B cell (primary cell): ENCODE measurements at regions not wholly inside any gene's neighbourhood (a gene's known extent, or its start where the extent isn't known, plus 50 kb on each side); places are given as distances from the start of the nearest gene placed in this dataset.

Experiments used
- ATAC-seq: fragments of 200-7000 bp; cut with Tn5 transposase; one replicate; pipeline ENCODE4 v1.10.0; 2021; ENCODE audit warnings: low read depth, mild to moderate bottlenecking, moderate number of reproducible peaks, moderate library complexity
- CTCF ChIA-PET: fragments of 350-600 bp; sonication (Branson Sonifier 250); formaldehyde crosslinking; loops from one replicate; lab custom pipeline; 2021; ENCODE audit warnings: antibody characterized with exemption, inconsistent platforms; lab: Charles Lee
- POLR2A ChIA-PET: fragments of 350-600 bp; sonication (Branson Sonifier 250); formaldehyde crosslinking; loops from one replicate; lab custom pipeline; 2021; ENCODE audit warnings: antibody characterized with exemption; lab: Charles Lee
- DNase-seq: peaks from one replicate; pipeline ENCODE4 v3.0.0; 2013
- H2AFZ ChIP-seq: 2 replicates; pipeline ENCODE4 v1.6.1; 2012; ENCODE audit warnings: mild to moderate bottlenecking, low read depth, low read length; ENCODE audit not compliant: insufficient read depth, poor library complexity, severe bottlenecking
- H3K27ac ChIP-seq, 2 donors: 1 replicate in 1 of 2; 2 replicates in 1 of 2; pipeline ENCODE4 v1.5.1; 2012 to 2013; ENCODE audit warnings: low read length in 2 of 2, mild to moderate bottlenecking in 2 of 2, moderate library complexity in 1 of 2
- H3K27me3 ChIP-seq, 4 experiments: fragments of 200-600 bp in 1 of 4; sonication (generic) in 1 of 4; replicated peaks in 1 of 4; 1 replicate in 2 of 4; 2 replicates in 2 of 4; pipeline versions ENCODE4 v1.6.1 to v1.7.0; 2013 to 2016; ENCODE audit warnings: low read length in 3 of 4, mild to moderate bottlenecking in 2 of 4, mixed read lengths in 1 of 4, moderate library complexity in 1 of 4; ENCODE audit not compliant: insufficient read depth in 4 of 4, control insufficient read depth in 3 of 4; ENCODE audit errors: control extremely low read depth in 1 of 4
- H3K36me3 ChIP-seq, 2 experiments: replicated peaks in 1 of 2; 1 replicate in 1 of 2; 2 replicates in 1 of 2; pipeline versions ENCODE4 v1.6.1 to v1.7.1; 2013; ENCODE audit warnings: low read length in 1 of 2; ENCODE audit not compliant: insufficient read depth in 2 of 2, control insufficient read depth in 1 of 2; ENCODE audit errors: control extremely low read depth in 1 of 2, extremely low read depth in 1 of 2
- H3K4me1 ChIP-seq, 2 donors: fragments of 200-600 bp in 1 of 2; sonication (generic) in 1 of 2; 1 replicate in 1 of 2; 2 replicates in 1 of 2; pipeline versions ENCODE4 v1.5.1 to v1.6.1; 2013 to 2017; ENCODE audit warnings: low read length in 2 of 2; ENCODE audit not compliant: control insufficient read depth in 2 of 2, insufficient read depth in 2 of 2
- H3K4me2 ChIP-seq: replicated peaks from 2 replicates; pipeline ENCODE3; 2012; ENCODE audit warnings: mild to moderate bottlenecking, low read depth, low read length; ENCODE audit not compliant: poor library complexity, severe bottlenecking
- H3K4me3 ChIP-seq, 5 experiments: fragments of 200-600 bp in 1 of 5; sonication (generic) in 1 of 5; 1 replicate in 3 of 5; 2 replicates in 2 of 5; pipeline versions ENCODE4 v1.5.1 to v1.7.0; 2011 to 2016; ENCODE audit warnings: low read length in 4 of 5, mild to moderate bottlenecking in 4 of 5, low read depth in 2 of 5, control low read depth in 1 of 5, moderate library complexity in 1 of 5; ENCODE audit not compliant: insufficient read depth in 1 of 5; ENCODE audit errors: control extremely low read depth in 1 of 5, extremely low read depth in 1 of 5
- H3K79me2 ChIP-seq: fragments of 200-600 bp; sonication (generic); one replicate; pipeline ENCODE4 v1.6.0; 2016; ENCODE audit warnings: low read length; ENCODE audit not compliant: control insufficient read depth, insufficient read depth
- H3K9ac ChIP-seq: fragments of 200-600 bp; sonication (generic); 2 replicates; pipeline ENCODE4 v1.6.1; 2017; ENCODE audit warnings: mild to moderate bottlenecking, low read length, moderate library complexity
- H3K9me3 ChIP-seq, 3 donors: one replicate each; pipeline versions ENCODE4 v1.6.1 to v1.7.1; 2013; ENCODE audit warnings: low read length in 2 of 3; ENCODE audit not compliant: control insufficient read depth in 2 of 3, insufficient read depth in 1 of 3; ENCODE audit errors: control extremely low read depth in 1 of 3
- H4K20me1 ChIP-seq: 2 replicates; pipeline ENCODE4 v1.6.0; 2012; ENCODE audit warnings: mild to moderate bottlenecking, low read length; ENCODE audit not compliant: insufficient read depth, control insufficient read depth, poor library complexity, severe bottlenecking
- H3K27ac Mint-ChIP-seq: one replicate; pipeline ENCODE4 v1.8.0; 2021; ENCODE audit warnings: mixed read lengths
- H3K27me3 Mint-ChIP-seq: one replicate; pipeline ENCODE4 v1.8.0; 2021; ENCODE audit warnings: mixed read lengths
- H3K4me1 Mint-ChIP-seq: one replicate; pipeline ENCODE4 v1.8.0; 2021; ENCODE audit warnings: mixed read lengths
- H3K4me3 Mint-ChIP-seq: one replicate; pipeline ENCODE4 v1.8.0; 2021; ENCODE audit warnings: mixed read lengths
- H3K9me3 Mint-ChIP-seq: one replicate; pipeline ENCODE4 v1.8.0; 2022; ENCODE audit warnings: mixed read lengths; ENCODE audit not compliant: insufficient read depth
- EZH2 ChIP-seq: IDR thresholded peaks from 2 replicates; pipeline ENCODE4 v1.6.1; 2012; ENCODE audit warnings: borderline replicate concordance, low read depth, mild to moderate bottlenecking, moderate library complexity, low read length; ENCODE audit not compliant: insufficient read depth, poor library complexity, severe bottlenecking
- WGBS: methylation state at CpG from one replicate; pipeline ENCODE4 v1.1.5; 2013; ENCODE audit warnings: missing lambda C conversion rate; ENCODE audit not compliant: insufficient coverage; 5-methylcytosine and 5-hydroxymethylcytosine counted together
- intact Hi-C: fragments of 100-400 bp; cut with micrococcal nuclease; formaldehyde crosslinking; loops from one replicate; pipeline ENCODE4 v1.10.0; 2022
- TF ChIP-seq, protein P1 (sequence below): fragments of 200-600 bp; IDR thresholded peaks from one replicate; pipeline ENCODE4 v1.8.0; 2022; ENCODE audit warnings: antibody characterized with exemption, mild to moderate bottlenecking

DNA sequence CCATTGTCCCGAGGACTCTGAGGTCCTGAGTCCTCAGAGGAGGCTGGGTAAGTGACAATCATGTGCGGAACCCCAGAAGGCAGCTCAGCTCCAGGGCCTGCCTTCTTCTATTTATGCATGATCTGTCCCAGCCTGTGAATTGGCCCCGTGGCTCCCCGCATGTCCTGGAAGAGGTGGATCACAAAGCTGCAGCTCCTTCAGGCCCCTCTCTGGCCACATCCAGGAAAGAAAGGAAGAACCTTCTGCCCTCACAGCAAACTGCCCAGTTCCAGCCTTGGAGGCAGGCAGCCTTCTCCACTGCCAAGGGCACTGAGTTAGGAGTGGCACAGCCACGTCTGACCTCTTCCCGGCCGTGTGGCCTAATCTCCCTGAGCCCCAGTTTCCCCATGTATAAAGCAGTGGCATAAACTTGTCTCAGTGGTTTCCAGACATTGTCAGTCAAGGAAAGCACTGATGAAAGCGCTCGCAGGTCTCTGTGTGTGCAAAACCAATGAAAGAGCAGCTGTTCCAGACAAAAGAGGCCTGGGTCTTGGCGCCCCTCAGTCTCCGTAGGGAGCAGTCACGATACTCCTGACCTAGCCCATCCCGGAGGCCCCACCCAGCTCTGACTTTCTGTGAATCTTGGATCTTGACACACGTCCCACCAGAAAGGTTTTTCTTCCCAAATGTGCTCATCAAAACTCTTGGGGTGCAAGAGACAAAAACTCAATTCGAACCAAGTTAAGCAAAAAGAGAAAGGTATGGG is 497.3 kb downstream of the SHQ1 start:
- intact Hi-C loops: no loop called here
- 87% methylated on average over 14 of the region's 15 CpGs for WGBS

DNA sequence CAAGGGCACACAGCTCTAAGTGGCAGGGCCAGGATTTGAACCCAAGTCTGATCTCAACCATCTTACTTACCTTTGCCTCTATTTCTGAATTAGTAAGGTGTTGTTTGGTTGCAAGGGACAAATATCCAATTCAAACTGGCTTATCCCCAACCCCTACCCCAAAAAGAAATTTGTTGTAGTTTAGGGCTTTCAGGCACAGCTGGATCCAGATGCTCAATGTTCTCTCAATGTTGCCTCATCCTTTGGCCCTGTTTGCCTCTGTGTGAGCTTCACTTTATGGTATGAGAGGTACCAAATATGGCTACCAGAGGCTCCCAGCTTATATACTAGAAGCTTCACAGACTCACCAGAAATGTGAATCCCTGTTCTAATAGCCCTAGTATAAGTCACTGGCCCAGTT is 499.9 kb downstream of the SHQ1 start:
- H3K9me3 ChIP-seq: peaks cover 0 to 6% (median 0%) of the 10 kb centered on the region in 3 donors
- intact Hi-C loops: no loop called here
- peaks cover 32% of the 10 kb centered on the region for H3K4me1 Mint-ChIP-seq
- H3K27me3 ChIP-seq: peaks cover 0 to 27% (median 7%) of the 10 kb centered on the region in 4 experiments
- H3K4me2 ChIP-seq: peak overlapping the region; percentile 69
- no peak overlapping the region for H3K4me3 Mint-ChIP-seq
- H2AFZ ChIP-seq: no peak overlapping the region
- DNase-seq (no peak), ATAC-seq (no peak)
- H3K79me2 ChIP-seq: no peaks in the 10 kb centered on the region
- no peak overlapping the region for H3K9ac ChIP-seq
- H4K20me1 ChIP-seq: no peaks in the 10 kb centered on the region
- no peak overlapping the region for H3K27ac Mint-ChIP-seq
- H3K36me3 ChIP-seq: no peaks in the 10 kb centered on the region
- TF ChIP-seq, protein P1, sequence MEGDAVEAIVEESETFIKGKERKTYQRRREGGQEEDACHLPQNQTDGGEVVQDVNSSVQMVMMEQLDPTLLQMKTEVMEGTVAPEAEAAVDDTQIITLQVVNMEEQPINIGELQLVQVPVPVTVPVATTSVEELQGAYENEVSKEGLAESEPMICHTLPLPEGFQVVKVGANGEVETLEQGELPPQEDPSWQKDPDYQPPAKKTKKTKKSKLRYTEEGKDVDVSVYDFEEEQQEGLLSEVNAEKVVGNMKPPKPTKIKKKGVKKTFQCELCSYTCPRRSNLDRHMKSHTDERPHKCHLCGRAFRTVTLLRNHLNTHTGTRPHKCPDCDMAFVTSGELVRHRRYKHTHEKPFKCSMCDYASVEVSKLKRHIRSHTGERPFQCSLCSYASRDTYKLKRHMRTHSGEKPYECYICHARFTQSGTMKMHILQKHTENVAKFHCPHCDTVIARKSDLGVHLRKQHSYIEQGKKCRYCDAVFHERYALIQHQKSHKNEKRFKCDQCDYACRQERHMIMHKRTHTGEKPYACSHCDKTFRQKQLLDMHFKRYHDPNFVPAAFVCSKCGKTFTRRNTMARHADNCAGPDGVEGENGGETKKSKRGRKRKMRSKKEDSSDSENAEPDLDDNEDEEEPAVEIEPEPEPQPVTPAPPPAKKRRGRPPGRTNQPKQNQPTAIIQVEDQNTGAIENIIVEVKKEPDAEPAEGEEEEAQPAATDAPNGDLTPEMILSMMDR: no peak
- TF ChIP-seq EZH2: no peak
- peaks cover 25 to 29% of the 10 kb centered on the region in 2 donors for H3K4me1 ChIP-seq
- POLR2A ChIA-PET: interaction anchor here (0.6 kb wide), 1 partner anchor 109 kb away, joined by 4 read pairs; no protein-coding TSS in a partner anchor
- CTCF ChIA-PET: interaction anchor here (0.8 to 1.0 kb wide), 2 partner anchors 246 to 473 kb away, joined by 3 to 5 read pairs; no protein-coding TSS in a partner anchor
- H3K9me3 Mint-ChIP-seq: no peaks in the 10 kb centered on the region
- H3K4me3 ChIP-seq: peak overlapping the region in 1 of 5 experiments; percentile 21
- no peak overlapping the region for H3K27ac ChIP-seq
- H3K27me3 Mint-ChIP-seq: peaks cover 21% of the 10 kb centered on the region

More for the DNA sequence above, 497.3 kb downstream of the SHQ1 start:
- Histone ChIP-seq H3K79me2 (no peaks in the 10 kb centered on the region), H3K27me3 (peaks cover 0 to 27% (median 7%) of the 10 kb centered on the region in 4 experiments), H3K36me3 (no peaks in the 10 kb centered on the region), H3K27ac (no peak overlapping the region), H3K4me3 (no peak overlapping the region), H2AFZ (no peak overlapping the region), H3K4me1 (peaks cover 18 to 24% of the 10 kb centered on the region in 2 donors), H4K20me1 (no peaks in the 10 kb centered on the region), H3K4me2 (no peak overlapping the region), H3K9ac (no peak overlapping the region), H3K9me3 (no peaks in the 10 kb centered on the region)
- no peak overlapping the region for H3K27ac Mint-ChIP-seq
- peaks cover 17% of the 10 kb centered on the region for H3K4me1 Mint-ChIP-seq
- no peak overlapping the region for H3K4me3 Mint-ChIP-seq
- peaks cover 21% of the 10 kb centered on the region for H3K27me3 Mint-ChIP-seq
- no peak for DNase-seq
- no peaks in the 10 kb centered on the region for H3K9me3 Mint-ChIP-seq
- no peak for ATAC-seq
- ChIA-PET CTCF (no interaction called here), POLR2A (no interaction called here)
- TF ChIP-seq, protein P1: no peak
- no peak for TF ChIP-seq EZH2
